ENCODE measurements at regions not wholly inside any gene's neighbourhood (a gene's known extent, or its start where the extent isn't known, plus 50 kb on each side); places are given as distances from the start of the nearest gene placed in this dataset.

DNA sequence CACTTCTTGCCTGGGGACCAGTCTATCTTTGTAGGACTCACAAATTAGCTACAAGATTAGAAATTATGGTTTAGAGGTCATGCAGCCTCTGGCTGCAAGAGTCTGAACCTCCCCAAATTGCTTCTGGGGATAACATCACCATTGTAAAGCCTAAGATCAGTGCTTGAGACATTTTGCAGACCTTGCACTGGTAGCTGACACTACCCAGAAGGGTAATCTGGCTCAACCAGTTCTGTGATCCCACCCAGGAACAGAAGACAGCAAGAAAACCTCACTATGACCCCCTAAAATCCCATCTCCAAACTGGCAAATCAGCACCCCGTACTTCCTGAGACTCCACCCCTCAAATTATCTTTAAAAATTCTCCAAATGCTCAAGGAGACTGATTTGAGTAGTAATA is 58.2 kb upstream of the CDK13 start:
- DNase-seq = no peak

GRCh38 chr7:39892361-39892760 is 57.7 kb upstream of the CDK13 start:
- no peak for DNase-seq

DNA sequence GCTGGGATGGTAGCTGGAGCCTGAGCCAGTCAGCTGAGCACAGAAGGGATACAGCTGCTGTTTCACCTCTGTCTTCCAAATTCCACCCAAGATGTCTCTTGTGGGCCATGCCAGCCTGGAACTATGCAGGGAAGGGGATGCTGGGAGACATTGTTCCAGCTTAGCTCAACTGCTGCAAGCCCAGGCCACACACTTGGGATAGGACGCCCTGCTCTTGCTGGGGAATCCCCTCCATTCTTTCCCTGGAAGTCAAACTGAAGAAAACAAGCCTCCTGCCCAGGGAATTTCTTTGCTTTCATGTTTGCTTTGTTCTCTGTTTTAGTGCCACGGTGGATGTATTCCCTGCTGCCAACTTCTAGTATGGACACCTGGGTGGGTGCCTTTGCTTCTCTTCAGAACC is 55.2 kb upstream of the CDK13 start:
- DNase-seq = no peak

- no peak for DNase-seq
Measured at GRCh38 chr7:39896840-39897239, 53.2 kb upstream of the CDK13 start.

DNA sequence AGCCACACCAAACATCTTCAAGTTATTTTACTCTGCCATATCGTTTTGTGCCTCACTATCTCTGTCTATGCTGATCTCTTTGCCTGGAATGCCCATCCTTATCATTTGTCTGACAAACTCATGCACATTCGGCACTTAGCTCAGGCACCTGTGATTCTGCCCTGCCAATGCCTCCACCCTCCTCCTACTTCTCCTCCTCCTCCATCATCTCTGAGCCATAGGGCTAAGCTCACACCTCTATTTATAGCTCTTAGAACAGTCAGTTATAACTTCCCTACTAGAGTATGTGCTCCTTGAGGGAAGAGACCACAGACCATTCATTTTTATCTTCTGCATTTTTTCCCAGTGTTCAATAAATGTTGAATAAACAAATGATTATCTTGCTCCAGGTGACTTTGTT is 51.2 kb upstream of the CDK13 start:
- DNase-seq = no peak
